ENCODE measurements at regions not wholly inside any gene's neighbourhood (a gene's known extent, or its start where the extent isn't known, plus 50 kb on each side); places are given as distances from the start of the nearest gene placed in this dataset.

DNA sequence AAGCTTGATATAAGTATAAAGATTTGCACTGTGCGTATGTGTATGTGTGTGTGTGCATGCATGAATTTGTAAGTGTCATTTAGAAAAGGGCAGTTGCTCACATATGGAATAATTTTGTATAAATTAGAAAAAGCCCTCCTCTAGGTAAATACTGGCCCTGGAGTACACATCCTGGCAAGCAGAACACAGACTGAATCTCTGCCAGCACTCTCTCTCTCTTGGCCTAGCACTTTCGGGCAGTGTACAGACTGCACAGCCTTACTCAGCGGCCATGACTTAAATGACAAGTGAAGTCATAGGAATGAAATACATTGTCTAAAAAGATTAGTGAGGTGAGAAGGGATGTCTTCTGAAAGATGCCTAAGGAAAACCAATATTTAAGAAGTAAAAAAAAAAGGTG, 214.1 kb downstream of the RDH14 start:
- H4K20me1 ChIP-seq (ENCODE audit: low read depth, low read length) = no peaks in the 10 kb centered on the region
- no peak overlapping the region for H3K4me2 ChIP-seq (ENCODE audit: low read depth, low read length, poor library complexity, severe bottlenecking)
- no peaks in the 10 kb centered on the region for H3F3A ChIP-seq (ENCODE audit: insufficient read depth)
- TF ChIP-seq EZH2phosphoT487 (conservative IDR thresholded peaks at IDR 0.05; ENCODE audit: low read length) = no peak
- TF ChIP-seq, protein P1, sequence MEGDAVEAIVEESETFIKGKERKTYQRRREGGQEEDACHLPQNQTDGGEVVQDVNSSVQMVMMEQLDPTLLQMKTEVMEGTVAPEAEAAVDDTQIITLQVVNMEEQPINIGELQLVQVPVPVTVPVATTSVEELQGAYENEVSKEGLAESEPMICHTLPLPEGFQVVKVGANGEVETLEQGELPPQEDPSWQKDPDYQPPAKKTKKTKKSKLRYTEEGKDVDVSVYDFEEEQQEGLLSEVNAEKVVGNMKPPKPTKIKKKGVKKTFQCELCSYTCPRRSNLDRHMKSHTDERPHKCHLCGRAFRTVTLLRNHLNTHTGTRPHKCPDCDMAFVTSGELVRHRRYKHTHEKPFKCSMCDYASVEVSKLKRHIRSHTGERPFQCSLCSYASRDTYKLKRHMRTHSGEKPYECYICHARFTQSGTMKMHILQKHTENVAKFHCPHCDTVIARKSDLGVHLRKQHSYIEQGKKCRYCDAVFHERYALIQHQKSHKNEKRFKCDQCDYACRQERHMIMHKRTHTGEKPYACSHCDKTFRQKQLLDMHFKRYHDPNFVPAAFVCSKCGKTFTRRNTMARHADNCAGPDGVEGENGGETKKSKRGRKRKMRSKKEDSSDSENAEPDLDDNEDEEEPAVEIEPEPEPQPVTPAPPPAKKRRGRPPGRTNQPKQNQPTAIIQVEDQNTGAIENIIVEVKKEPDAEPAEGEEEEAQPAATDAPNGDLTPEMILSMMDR (IDR thresholded peaks at IDR 0.05; ENCODE audit: insufficient read depth, low read length, poor library complexity, severe bottlenecking) = no peak
- H2AFZ ChIP-seq (ENCODE audit: low read depth, low read length, severe bottlenecking) = no peak overlapping the region
- H3K4me3 ChIP-seq (ENCODE audit: insufficient read depth, low read length, poor library complexity, severe bottlenecking) = no peak overlapping the region
- no peak overlapping the region for H3K27ac ChIP-seq (ENCODE audit: low read depth, low read length)
- H3K79me2 ChIP-seq (ENCODE audit: insufficient read depth, low read length) = no peaks in the 10 kb centered on the region
- H3K27me3 ChIP-seq (ENCODE audit: low read length) = no peaks in the 10 kb centered on the region
- H3K9ac ChIP-seq (ENCODE audit: low read length) = no peak overlapping the region
- no peaks in the 10 kb centered on the region for H3K36me3 ChIP-seq (ENCODE audit: low read length)
- H3K9me2 ChIP-seq (replicated peaks; ENCODE audit: insufficient read depth, low read length) = no peaks in the 10 kb centered on the region
- no peaks in the 10 kb centered on the region for H3K9me3 ChIP-seq (ENCODE audit: insufficient read depth, low read length)

DNA sequence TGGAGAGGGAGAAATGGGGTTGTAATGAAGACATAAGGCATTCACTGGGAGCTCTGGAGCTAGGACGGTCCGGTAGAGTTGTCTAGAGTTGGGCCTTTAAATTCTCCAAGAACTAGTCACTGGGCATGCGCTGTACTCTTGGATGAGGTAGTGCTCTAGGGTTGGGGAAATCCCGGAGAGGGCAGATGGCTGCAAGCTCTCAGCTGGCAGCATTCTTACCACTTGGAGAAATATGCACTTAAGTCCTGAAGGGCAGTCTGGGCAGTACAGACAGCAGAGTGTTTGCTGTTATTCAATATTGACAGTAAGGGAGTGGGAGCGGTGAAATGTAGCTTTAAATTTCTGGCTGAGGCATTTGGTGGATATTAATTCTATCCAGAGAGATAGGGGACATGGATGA, 214.6 kb downstream of the RDH14 start:
- Histone ChIP-seq H4K20me1 (ENCODE audit: low read depth, low read length) (no peaks in the 10 kb centered on the region), H2AFZ (ENCODE audit: low read depth, low read length, severe bottlenecking) (no peak overlapping the region), H3K27me3 (ENCODE audit: low read length) (no peaks in the 10 kb centered on the region), H3K4me3 (ENCODE audit: insufficient read depth, low read length, poor library complexity, severe bottlenecking) (no peak overlapping the region), H3K27ac (ENCODE audit: low read depth, low read length) (no peak overlapping the region), H3K9me3 (ENCODE audit: insufficient read depth, low read length) (no peaks in the 10 kb centered on the region), H3K9me2 (replicated peaks; ENCODE audit: insufficient read depth, low read length) (no peaks in the 10 kb centered on the region), H3F3A (ENCODE audit: insufficient read depth) (no peaks in the 10 kb centered on the region), H3K9ac (ENCODE audit: low read length) (no peak overlapping the region), H3K36me3 (ENCODE audit: low read length) (no peaks in the 10 kb centered on the region), H3K79me2 (ENCODE audit: insufficient read depth, low read length) (no peaks in the 10 kb centered on the region), H3K4me2 (ENCODE audit: low read depth, low read length, poor library complexity, severe bottlenecking) (no peak overlapping the region)
- TF ChIP-seq, protein P1 (IDR thresholded peaks at IDR 0.05; ENCODE audit: insufficient read depth, low read length, poor library complexity, severe bottlenecking) = no peak

DNA sequence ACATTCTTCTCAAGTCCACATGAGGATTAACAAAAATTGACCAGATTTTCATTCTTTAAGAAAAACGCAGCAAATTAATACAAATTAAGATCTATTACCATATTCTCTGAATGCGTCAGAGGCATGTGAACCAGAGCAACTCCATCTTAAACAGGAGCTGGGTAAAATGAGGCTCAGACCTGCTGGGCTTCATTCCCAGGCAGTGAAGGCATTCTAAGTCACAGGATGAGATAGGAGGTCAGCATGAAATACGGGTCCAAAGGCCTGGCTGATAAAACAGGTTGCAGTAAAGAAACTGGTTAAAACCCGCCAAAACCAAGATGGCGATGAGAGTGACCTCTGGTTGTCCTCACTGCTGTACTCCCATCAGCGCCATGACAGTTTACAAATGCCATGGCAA, 217.6 kb downstream of the RDH14 start:
- TF ChIP-seq, protein P1 (IDR thresholded peaks at IDR 0.05; ENCODE audit: insufficient read depth, low read length, poor library complexity, severe bottlenecking) = no peak
- TF ChIP-seq EZH2phosphoT487 (conservative IDR thresholded peaks at IDR 0.05; ENCODE audit: low read length) = no peak
- H3K4me2 ChIP-seq (ENCODE audit: low read depth, low read length, poor library complexity, severe bottlenecking) = no peak overlapping the region
- H3F3A ChIP-seq (ENCODE audit: insufficient read depth) = no peaks in the 10 kb centered on the region
- no peak overlapping the region for H3K27ac ChIP-seq (ENCODE audit: low read depth, low read length)
- no peak overlapping the region for H3K4me3 ChIP-seq (ENCODE audit: insufficient read depth, low read length, poor library complexity, severe bottlenecking)
- H3K9ac ChIP-seq (ENCODE audit: low read length) = no peak overlapping the region
- no peaks in the 10 kb centered on the region for H4K20me1 ChIP-seq (ENCODE audit: low read depth, low read length)
- no peaks in the 10 kb centered on the region for H3K9me3 ChIP-seq (ENCODE audit: insufficient read depth, low read length)
- H3K9me2 ChIP-seq (replicated peaks; ENCODE audit: insufficient read depth, low read length) = no peaks in the 10 kb centered on the region
- no peak overlapping the region for H2AFZ ChIP-seq (ENCODE audit: low read depth, low read length, severe bottlenecking)
- H3K27me3 ChIP-seq (ENCODE audit: low read length) = no peaks in the 10 kb centered on the region
- no peaks in the 10 kb centered on the region for H3K79me2 ChIP-seq (ENCODE audit: insufficient read depth, low read length)
- no peaks in the 10 kb centered on the region for H3K36me3 ChIP-seq (ENCODE audit: low read length)

DNA sequence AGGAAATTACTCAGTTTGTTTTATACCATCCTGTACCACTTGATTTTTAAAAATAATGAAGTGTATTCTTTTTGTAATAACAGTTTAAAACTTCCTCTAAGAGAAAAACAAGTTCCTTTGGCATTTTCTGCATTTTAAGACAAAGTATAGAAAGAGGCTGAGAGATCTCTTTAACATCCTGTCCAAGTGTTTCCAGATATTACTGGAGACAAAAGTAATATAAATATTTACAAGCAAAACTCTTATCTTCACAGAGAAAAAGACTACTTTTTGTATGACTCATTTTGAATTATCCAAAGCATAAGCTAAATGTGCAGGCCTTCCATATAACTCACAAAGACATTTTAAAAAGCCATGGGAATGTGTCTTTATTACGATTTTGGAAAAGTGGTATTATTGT, 221.1 kb downstream of the RDH14 start:
- H3K4me3 ChIP-seq (ENCODE audit: insufficient read depth, low read length, poor library complexity, severe bottlenecking) = no peak overlapping the region
- H3K36me3 ChIP-seq (ENCODE audit: low read length) = no peaks in the 10 kb centered on the region
- no peak overlapping the region for H2AFZ ChIP-seq (ENCODE audit: low read depth, low read length, severe bottlenecking)
- H3K4me2 ChIP-seq (ENCODE audit: low read depth, low read length, poor library complexity, severe bottlenecking) = no peak overlapping the region
- TF ChIP-seq, protein P1 (IDR thresholded peaks at IDR 0.05; ENCODE audit: insufficient read depth, low read length, poor library complexity, severe bottlenecking) = no peak
- TF ChIP-seq EZH2phosphoT487 (conservative IDR thresholded peaks at IDR 0.05; ENCODE audit: low read length) = no peak
- no peak overlapping the region for H3K27ac ChIP-seq (ENCODE audit: low read depth, low read length)
- H3K79me2 ChIP-seq (ENCODE audit: insufficient read depth, low read length) = no peaks in the 10 kb centered on the region
- H3K9ac ChIP-seq (ENCODE audit: low read length) = no peak overlapping the region
- no peaks in the 10 kb centered on the region for H3K27me3 ChIP-seq (ENCODE audit: low read length)
- H4K20me1 ChIP-seq (ENCODE audit: low read depth, low read length) = no peaks in the 10 kb centered on the region
- H3F3A ChIP-seq (ENCODE audit: insufficient read depth) = no peaks in the 10 kb centered on the region
- H3K9me2 ChIP-seq (replicated peaks; ENCODE audit: insufficient read depth, low read length) = no peaks in the 10 kb centered on the region
- H3K9me3 ChIP-seq (ENCODE audit: insufficient read depth, low read length) = no peaks in the 10 kb centered on the region
